IMR-90 (cell line): ENCODE measurements at regions not wholly inside any gene's neighbourhood (a gene's known extent, or its start where the extent isn't known, plus 50 kb on each side); places are given as distances from the start of the nearest gene placed in this dataset.

ENCODE experiments used
- ATAC-seq: fragments of 200-7000 bp; cut with Tn5 transposase; 2 replicates; pipeline ENCODE4 v1.9.1; 2020; ENCODE audit warnings: low read depth, mild to moderate bottlenecking, moderate library complexity
- BruUV-seq: library from RNA; stranded (reverse); fragments of 400-500 nt; replicated peaks from 2 replicates; lab custom pipeline; 2021; lab: Mats Ljungman, UMichigan
- CTCF ChIA-PET: fragments of 300-600 bp; formaldehyde crosslinking; extraction: SDS; loops from one replicate; lab custom pipeline; 2021; ENCODE audit warnings: antibody characterized with exemption; lab: Yijun Ruan, JAX
- POLR2A ChIA-PET: fragments of 300-600 bp; sonication (Branson Sonifier 250); formaldehyde crosslinking; loops from one replicate; lab custom pipeline; 2022; ENCODE audit warnings: antibody characterized with exemption; ENCODE audit not compliant: unreplicated experiment; lab: Charles Lee
- DNase-seq: peaks from one replicate; pipeline ENCODE4 v3.0.0; 2013
- H2AFZ ChIP-seq: replicated peaks from 2 replicates; pipeline ENCODE3; 2013; ENCODE audit warnings: low read length, mild to moderate bottlenecking; ENCODE audit not compliant: poor library complexity
- H2AK5ac ChIP-seq: 2 replicates; pipeline ENCODE4 v1.6.1; 2013; ENCODE audit warnings: low read depth, low read length, inconsistent platforms
- H2AK9ac ChIP-seq: replicated peaks from 2 replicates; pipeline ENCODE3; 2013; ENCODE audit warnings: mild to moderate bottlenecking, low read depth, low read length, moderate library complexity; ENCODE audit not compliant: poor library complexity
- H2BK120ac ChIP-seq: 2 replicates; pipeline ENCODE4 v1.6.1; 2013; ENCODE audit warnings: low read depth, low read length, inconsistent platforms
- H2BK15ac ChIP-seq: 3 replicates; pipeline ENCODE4 v1.6.1; 2013; ENCODE audit warnings: low read depth, low read length, inconsistent platforms
- H2BK20ac ChIP-seq: 2 replicates; pipeline ENCODE4 v1.6.1; 2013; ENCODE audit warnings: low read depth, mild to moderate bottlenecking, inconsistent platforms, low read length, moderate library complexity
- H2BK5ac ChIP-seq: 2 replicates; pipeline ENCODE4 v1.6.1; 2013; ENCODE audit warnings: mild to moderate bottlenecking, low read depth, low read length, inconsistent platforms; ENCODE audit not compliant: poor library complexity, severe bottlenecking
- H3K14ac ChIP-seq: replicated peaks from 2 replicates; pipeline ENCODE4 v1.6.1; 2013; ENCODE audit warnings: low read depth, low read length, inconsistent platforms
- H3K18ac ChIP-seq: 2 replicates; pipeline ENCODE4 v1.6.1; 2013; ENCODE audit warnings: low read depth, low read length, control low read depth
- H3K23ac ChIP-seq: 2 replicates; pipeline ENCODE4 v1.6.1; 2013; ENCODE audit warnings: low read depth, low read length, inconsistent platforms
- H3K27ac ChIP-seq: 2 replicates; pipeline ENCODE4 v1.5.1; 2013; ENCODE audit warnings: mild to moderate bottlenecking, control low read depth, low read length; ENCODE audit not compliant: insufficient read depth
- H3K27me3 ChIP-seq: 2 replicates; pipeline ENCODE4 v1.6.1; 2013; ENCODE audit warnings: low read length; ENCODE audit not compliant: control insufficient read depth, insufficient read depth
- H3K36me3 ChIP-seq: 2 replicates; pipeline ENCODE4 v1.6.1; 2013; ENCODE audit warnings: low read length, mixed read lengths; ENCODE audit not compliant: control insufficient read depth, insufficient read depth
- H3K4ac ChIP-seq: 2 replicates; pipeline ENCODE4 v1.6.1; 2013; ENCODE audit warnings: low read depth, low read length, inconsistent platforms
- H3K4me1 ChIP-seq: 2 replicates; pipeline ENCODE4 v1.6.1; 2013; ENCODE audit warnings: low read length, mixed read lengths; ENCODE audit not compliant: control insufficient read depth, insufficient read depth
- H3K4me2 ChIP-seq: 2 replicates; pipeline ENCODE4 v1.6.1; 2013; ENCODE audit warnings: low read depth, mild to moderate bottlenecking, control low read depth, low read length, moderate library complexity
- H3K4me3 ChIP-seq: 2 replicates; pipeline ENCODE4 v1.5.1; 2013; ENCODE audit warnings: low read depth, mild to moderate bottlenecking, control low read depth, low read length, moderate library complexity; ENCODE audit not compliant: insufficient read depth
- H3K56ac ChIP-seq: 2 replicates; pipeline ENCODE4 v1.6.1; 2013; ENCODE audit warnings: low read length, inconsistent platforms; ENCODE audit not compliant: insufficient read depth; ENCODE audit errors: extremely low read depth
- H3K79me1 ChIP-seq, 2 experiments: 2 replicates each; pipeline ENCODE4 v1.6.1; 2013; ENCODE audit warnings: low read length in 2 of 2, inconsistent platforms in 1 of 2, low read depth in 1 of 2
- H3K9ac ChIP-seq: 2 replicates; pipeline ENCODE4 v1.6.1; 2013; ENCODE audit warnings: low read depth, low read length, control low read depth
- H3K9me1 ChIP-seq: 2 replicates; pipeline ENCODE4 v1.6.1; 2013; ENCODE audit warnings: low read length, inconsistent platforms; ENCODE audit not compliant: insufficient read depth
- H3K9me3 ChIP-seq: 2 replicates; pipeline ENCODE4 v1.6.1; 2013; ENCODE audit warnings: low read length; ENCODE audit not compliant: control insufficient read depth, insufficient read depth
- H4K20me1 ChIP-seq: 2 replicates; pipeline ENCODE4 v1.6.1; 2013; ENCODE audit warnings: low read length, inconsistent platforms; ENCODE audit not compliant: insufficient read depth
- H4K5ac ChIP-seq: 2 replicates; pipeline ENCODE4 v1.6.1; 2013; ENCODE audit warnings: mild to moderate bottlenecking, low read depth, low read length, control low read depth
- H4K8ac ChIP-seq, 2 experiments: 2 replicates each; pipeline ENCODE4 v1.6.1; 2013; ENCODE audit warnings: low read depth in 2 of 2, low read length in 2 of 2, control low read depth in 1 of 2, inconsistent platforms in 1 of 2
- H4K91ac ChIP-seq: 2 replicates; pipeline ENCODE4 v1.6.1; 2013; ENCODE audit warnings: low read depth, low read length, inconsistent platforms; ENCODE audit not compliant: insufficient read depth
- CHD1 ChIP-seq: IDR thresholded peaks from 2 replicates; pipeline ENCODE4 v1.6.1; 2012; ENCODE audit warnings: low read depth, low read length, improper control_type of control experiment
- CTCF ChIP-seq: conservative IDR thresholded peaks from 2 replicates; pipeline ENCODE4 v1.5.1; 2012; ENCODE audit warnings: mild to moderate bottlenecking, low read depth, low read length, improper control_type of control experiment
- NFE2L2 ChIP-seq: fragments of 150-350 bp; IDR thresholded peaks from 2 replicates; pipeline ENCODE4 v1.6.1; 2016; ENCODE audit warnings: low read depth, mild to moderate bottlenecking, low read length
- POLR2A ChIP-seq: IDR thresholded peaks from 2 replicates; pipeline ENCODE4 v1.6.1; 2012; ENCODE audit warnings: mild to moderate bottlenecking, low read depth, low read length
- RAD21 ChIP-seq: IDR thresholded peaks from 2 replicates; pipeline ENCODE4 v1.6.1; 2012; ENCODE audit warnings: low read length, improper control_type of control experiment
- RCOR1 ChIP-seq: IDR thresholded peaks from 2 replicates; pipeline ENCODE4 v1.6.1; 2012; ENCODE audit warnings: mild to moderate bottlenecking, low read length, improper control_type of control experiment; ENCODE audit not compliant: insufficient replicate concordance
- RFX5 ChIP-seq: IDR thresholded peaks from 2 replicates; pipeline ENCODE4 v1.8.0; 2012; ENCODE audit warnings: low read depth, mild to moderate bottlenecking, low read length, moderate library complexity
- WGBS, 2 experiments: methylation state at CpG; one replicate each; pipeline versions ENCODE4 v1.1.5 to v1.1.7; 2013; ENCODE audit warnings: missing lambda C conversion rate in 2 of 2; ENCODE audit not compliant: insufficient read length in 1 of 2; ENCODE audit errors: extremely low coverage in 2 of 2; 5-methylcytosine and 5-hydroxymethylcytosine counted together
- dilution Hi-C: fragments of 300-500 bp; cut with HindIII; formaldehyde crosslinking; loops from one replicate; pipeline ENCODE4 v1.14.3; 2018; ENCODE audit warnings: low sequenced_read_pairs; ENCODE audit not compliant: unreplicated experiment
- in situ Hi-C: fragments of 300-500 bp; cut with MboI; formaldehyde crosslinking; loops from 3 replicates; pipeline ENCODE4 v1.14.3; 2019; ENCODE audit warnings: low sequenced_read_pairs, inconsistent platforms, mixed read lengths
- intact Hi-C: fragments of 100-400 bp; cut with micrococcal nuclease; formaldehyde crosslinking; loops from 2 replicates; pipeline ENCODE4 v1.10.0; 2022

GRCh38 chr7:22633954-22634474 is 93.0 kb upstream of the IL6 start:
- Histone ChIP-seq H3K14ac (no peak overlapping the region), H2BK120ac (peak overlapping the region; percentile 53), H3K4me1 (peaks cover 8% of the 10 kb centered on the region), H4K20me1 (no peaks in the 10 kb centered on the region), H2BK5ac (peak overlapping the region; percentile 23), H3K4me2 (no peak overlapping the region; the same call in 1 of the 2 replicates), H2BK15ac (peak overlapping the region; percentile 85; the same call in 2 of the 3 replicates), H3K27me3 (no peaks in the 10 kb centered on the region), H3K4ac (peak overlapping the region; percentile 24; the same call in 1 of the 2 replicates), H4K5ac (no peak overlapping the region), H3K9me1 (peaks cover under 1% of the 10 kb centered on the region; the same call in 1 of the 2 replicates), H4K8ac (no peak overlapping the region), H3K79me1 (no peaks in the 10 kb centered on the region), H3K56ac (no peak overlapping the region), H3K36me3 (no peaks in the 10 kb centered on the region), H4K91ac (no peak overlapping the region; the same call in 1 of the 2 replicates), H2BK20ac (peak overlapping the region; percentile 50; the same call in 1 of the 2 replicates), H3K27ac (peak overlapping the region; percentile 61; the same call in 1 of the 2 replicates), H3K9ac (no peak overlapping the region), H3K23ac (no peak overlapping the region), H2AFZ (no peak overlapping the region), H3K18ac (peak overlapping the region; percentile 86), H3K4me3 (no peak overlapping the region), H3K9me3 (no peaks in the 10 kb centered on the region), H2AK9ac (no peak overlapping the region), H2AK5ac (no peak overlapping the region)
- BruUV-seq: no TSS peak
- WGBS, 2 experiments: no CpG with 5 or more reads among the region's 3 CpGs
- intact Hi-C loops: no loop called here
- TF ChIP-seq NFE2L2 (no peak), RAD21 (no peak), POLR2A (no peak), RCOR1 (no peak), RFX5 (no peak), CTCF (no peak), CHD1 (no peak)
- in situ Hi-C loops: no loop called here
- peak; percentile 71 for ATAC-seq
- ChIA-PET CTCF (interaction anchor here (0.5 kb wide), 1 partner anchor 735 kb away, joined by 3 read pairs; no protein-coding TSS in a partner anchor), POLR2A (interaction anchor here (1.1 kb wide), 1 partner anchor 93 kb away, joined by 3 read pairs; the partner anchor contains the start of gene IL6)
- dilution Hi-C loops: no loop called here
- no peak for DNase-seq
